Fibroblast of villous mesenchyme (primary cell): ENCODE measurements at regions not wholly inside any gene's neighbourhood (a gene's known extent, or its start where the extent isn't known, plus 50 kb on each side); places are given as distances from the start of the nearest gene placed in this dataset.

Experiments
- DNase-seq: peaks from one replicate; pipeline ENCODE4 v3.0.0-alpha.2; 2010; ENCODE audit warnings: low read depth
- H3K4me3 ChIP-seq: 2 replicates; pipeline ENCODE4 v1.5.1; 2011; ENCODE audit warnings: low read depth, mild to moderate bottlenecking, low read length
- TF ChIP-seq, protein P1 (sequence below): IDR thresholded peaks from 2 replicates; pipeline ENCODE4 v1.5.1; 2012; ENCODE audit warnings: low read depth, mild to moderate bottlenecking, low read length; ENCODE audit not compliant: insufficient read depth

DNA sequence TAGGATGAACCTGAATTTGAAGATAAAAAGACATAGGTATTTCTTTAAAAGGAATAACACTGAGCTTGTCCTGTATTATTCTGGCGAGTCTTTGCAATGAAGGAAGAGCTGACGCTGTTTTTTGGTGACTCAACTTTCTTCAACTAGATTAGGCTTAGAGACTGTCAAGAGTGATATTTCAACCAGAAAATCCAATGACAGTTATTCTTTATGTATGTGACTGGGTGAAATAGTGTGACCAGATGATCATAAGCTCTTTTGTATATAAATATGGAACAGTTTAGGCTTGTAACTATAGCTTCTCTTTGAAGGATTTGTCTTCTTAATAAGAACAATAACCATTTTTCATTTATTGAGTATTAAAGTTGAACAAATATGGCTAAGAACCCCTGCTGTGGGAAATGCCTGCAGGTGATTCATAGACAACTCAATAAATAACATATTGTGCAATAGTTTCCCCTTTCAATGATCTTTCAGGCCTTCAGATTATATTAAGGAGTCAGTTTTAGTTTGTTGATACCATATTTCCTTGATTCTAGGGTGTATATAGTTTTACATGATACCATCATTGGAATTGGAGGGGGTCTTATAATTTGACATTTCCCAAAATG, 265.6 kb upstream of the JAG1 start:
- no peak overlapping the region for H3K4me3 ChIP-seq
- no peak for DNase-seq
- TF ChIP-seq, protein P1, sequence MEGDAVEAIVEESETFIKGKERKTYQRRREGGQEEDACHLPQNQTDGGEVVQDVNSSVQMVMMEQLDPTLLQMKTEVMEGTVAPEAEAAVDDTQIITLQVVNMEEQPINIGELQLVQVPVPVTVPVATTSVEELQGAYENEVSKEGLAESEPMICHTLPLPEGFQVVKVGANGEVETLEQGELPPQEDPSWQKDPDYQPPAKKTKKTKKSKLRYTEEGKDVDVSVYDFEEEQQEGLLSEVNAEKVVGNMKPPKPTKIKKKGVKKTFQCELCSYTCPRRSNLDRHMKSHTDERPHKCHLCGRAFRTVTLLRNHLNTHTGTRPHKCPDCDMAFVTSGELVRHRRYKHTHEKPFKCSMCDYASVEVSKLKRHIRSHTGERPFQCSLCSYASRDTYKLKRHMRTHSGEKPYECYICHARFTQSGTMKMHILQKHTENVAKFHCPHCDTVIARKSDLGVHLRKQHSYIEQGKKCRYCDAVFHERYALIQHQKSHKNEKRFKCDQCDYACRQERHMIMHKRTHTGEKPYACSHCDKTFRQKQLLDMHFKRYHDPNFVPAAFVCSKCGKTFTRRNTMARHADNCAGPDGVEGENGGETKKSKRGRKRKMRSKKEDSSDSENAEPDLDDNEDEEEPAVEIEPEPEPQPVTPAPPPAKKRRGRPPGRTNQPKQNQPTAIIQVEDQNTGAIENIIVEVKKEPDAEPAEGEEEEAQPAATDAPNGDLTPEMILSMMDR = no peak

DNA sequence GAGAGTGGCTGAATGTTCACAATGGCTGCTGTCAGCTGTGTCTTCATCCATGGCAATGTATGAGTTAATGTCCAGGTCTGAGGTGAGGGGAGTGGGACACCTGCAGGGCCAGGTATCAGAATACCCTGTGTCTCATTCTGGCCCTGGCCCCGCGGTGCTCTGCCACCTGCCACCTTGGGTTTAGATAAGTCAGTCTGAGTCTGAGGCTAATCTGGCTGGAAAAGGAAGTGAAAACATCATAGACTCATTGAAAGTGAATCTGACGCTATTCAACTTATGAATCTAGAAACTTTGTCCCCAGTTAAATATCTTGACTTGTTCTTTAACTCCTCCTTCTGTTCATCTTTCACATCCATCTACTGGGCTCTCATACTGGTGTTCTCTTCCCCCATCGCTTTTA, 267.1 kb upstream of the JAG1 start:
- TF ChIP-seq, protein P1 = no peak
- no peak for DNase-seq
- H3K4me3 ChIP-seq = no peak overlapping the region

DNA sequence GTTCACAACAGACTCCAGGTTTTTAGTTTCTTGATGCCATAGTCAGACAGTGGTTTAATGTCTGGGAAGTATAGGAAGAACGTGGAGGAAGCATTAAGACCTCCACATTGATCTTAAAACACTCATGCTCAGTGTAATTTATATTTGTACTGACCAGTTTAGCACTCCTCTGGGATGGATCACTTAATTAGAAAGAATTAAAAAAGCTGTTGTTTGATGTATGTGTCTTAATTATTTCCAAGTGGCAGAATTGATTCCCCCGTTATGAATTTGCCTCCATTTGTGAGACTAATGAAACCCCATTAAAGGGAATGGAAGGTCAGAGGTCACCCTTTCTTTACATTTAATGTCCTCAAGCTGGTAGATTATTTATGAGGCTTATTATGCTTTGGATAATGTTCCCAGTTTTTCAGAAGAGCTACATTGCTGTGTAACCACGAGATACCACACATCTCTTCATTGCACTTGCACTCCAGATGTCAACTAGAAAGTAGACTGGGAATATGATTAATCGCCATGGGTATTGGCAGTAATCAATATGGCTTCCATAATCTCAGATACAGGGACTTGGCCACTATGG, 270.0 kb upstream of the JAG1 start:
- no peak overlapping the region for H3K4me3 ChIP-seq
- DNase-seq = no peak
- TF ChIP-seq, protein P1 = no peak

DNA sequence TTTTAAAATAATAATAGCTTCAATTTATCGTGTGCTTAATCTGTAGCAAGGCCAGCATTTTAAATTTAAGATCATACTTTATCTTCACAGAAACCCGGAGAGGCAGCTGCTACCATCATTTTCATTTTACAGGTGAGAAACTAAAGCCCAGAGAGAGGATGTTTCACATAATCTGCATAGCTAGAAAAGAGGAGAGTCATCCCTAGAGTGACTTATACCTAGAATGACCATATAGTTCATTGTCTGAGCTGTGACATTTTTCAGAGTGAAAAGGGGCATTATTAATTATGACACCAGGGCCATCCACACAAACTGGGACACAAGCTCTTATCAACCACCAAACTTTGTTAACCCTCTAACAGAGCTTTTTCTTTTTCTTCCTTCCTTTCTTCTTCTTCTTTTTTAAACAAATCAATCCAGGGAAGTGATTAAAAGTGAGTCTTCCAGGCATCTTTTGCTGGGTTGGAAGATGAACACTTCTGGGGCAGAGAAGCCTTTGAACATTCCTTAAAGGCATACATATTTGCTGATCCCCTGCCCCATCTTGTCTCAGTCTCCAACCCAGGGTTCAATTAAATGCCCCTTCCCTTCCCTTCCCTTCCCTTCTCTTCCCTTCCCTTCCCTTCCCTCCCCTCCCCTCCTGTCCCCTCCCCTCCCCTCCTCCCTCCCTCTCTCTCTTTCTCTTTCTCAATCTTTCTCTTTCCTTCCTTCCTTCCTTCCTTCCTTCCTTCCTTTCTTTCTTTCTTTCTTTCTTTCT, 272.5 kb upstream of the JAG1 start:
- no peak for DNase-seq
- TF ChIP-seq, protein P1 = no peak
- no peak overlapping the region for H3K4me3 ChIP-seq

DNA sequence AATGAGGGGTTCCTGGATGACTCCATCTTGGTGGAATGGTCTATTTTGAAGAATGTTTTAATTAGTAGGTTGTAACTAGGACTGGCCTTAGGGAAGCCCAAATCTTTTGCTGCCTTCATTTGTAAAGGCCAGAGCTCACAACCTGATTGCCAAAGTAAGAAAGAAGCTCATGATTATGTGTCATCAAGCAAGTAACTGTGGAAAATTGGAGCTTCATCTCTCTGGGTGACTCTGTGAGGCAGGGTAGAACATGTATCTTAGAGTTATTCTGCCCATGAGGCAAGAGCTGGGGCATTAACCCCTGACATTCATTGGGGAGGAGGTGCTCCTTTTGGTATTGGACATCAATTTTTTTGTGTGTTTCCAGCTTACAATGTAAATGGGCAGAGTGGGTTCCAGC, 273.9 kb upstream of the JAG1 start:
- H3K4me3 ChIP-seq = no peak overlapping the region
- TF ChIP-seq, protein P1 = no peak
- DNase-seq = no peak

DNA sequence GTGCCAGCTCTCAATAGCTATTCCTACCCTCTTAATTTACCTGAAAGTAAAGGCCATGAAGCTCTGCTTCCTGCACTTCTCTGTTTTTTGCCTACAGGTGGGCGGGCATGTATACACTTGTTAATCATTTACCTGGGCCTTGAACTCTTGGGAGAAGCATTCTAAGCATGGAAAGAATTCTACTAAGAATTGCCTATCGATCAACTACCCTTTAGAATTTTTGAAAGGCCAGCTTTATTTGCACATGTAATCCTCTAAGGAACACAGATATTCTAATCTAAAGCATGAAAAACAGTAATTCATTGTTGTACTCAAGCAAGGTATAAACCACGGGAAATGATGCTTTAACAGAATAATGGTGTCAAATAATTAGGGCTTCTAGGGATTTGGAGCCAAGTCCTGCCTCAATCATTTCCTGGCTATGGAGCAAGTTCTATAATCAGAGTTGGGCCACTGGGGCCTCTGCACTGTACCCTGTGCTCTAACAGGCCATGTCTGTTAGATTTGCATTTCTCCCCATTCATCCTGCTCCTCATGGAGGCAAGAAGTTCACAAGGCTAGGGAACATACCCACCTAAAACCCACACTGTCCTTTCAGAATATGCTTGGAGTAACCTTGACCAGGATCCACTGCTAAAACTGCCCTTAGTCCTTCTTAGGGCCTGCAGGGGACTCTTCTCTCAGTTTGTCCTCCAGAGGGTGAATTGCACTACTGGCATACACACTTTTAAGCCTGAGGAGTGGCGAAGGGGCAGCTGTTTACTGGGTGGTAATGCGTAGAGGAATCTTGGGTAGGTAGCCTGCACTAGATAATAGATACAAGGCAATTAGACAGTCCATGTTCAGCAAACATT, 276.4 kb upstream of the JAG1 start:
- TF ChIP-seq, protein P1 = no peak
- DNase-seq = no peak
- H3K4me3 ChIP-seq = no peak overlapping the region
